ENCODE measurements at regions not wholly inside any gene's neighbourhood (a gene's known extent, or its start where the extent isn't known, plus 50 kb on each side); places are given as distances from the start of the nearest gene placed in this dataset.
"Not testable (repeated sequence)": the region's sequence is repeated elsewhere in the genome, so short reads cannot be mapped to it uniquely, and the experiment has no call there.

- no peak for DNase-seq
Measured at GRCh38 chr13:50464349-50465251, 378.9 kb downstream of the DLEU7 start.

DNA sequence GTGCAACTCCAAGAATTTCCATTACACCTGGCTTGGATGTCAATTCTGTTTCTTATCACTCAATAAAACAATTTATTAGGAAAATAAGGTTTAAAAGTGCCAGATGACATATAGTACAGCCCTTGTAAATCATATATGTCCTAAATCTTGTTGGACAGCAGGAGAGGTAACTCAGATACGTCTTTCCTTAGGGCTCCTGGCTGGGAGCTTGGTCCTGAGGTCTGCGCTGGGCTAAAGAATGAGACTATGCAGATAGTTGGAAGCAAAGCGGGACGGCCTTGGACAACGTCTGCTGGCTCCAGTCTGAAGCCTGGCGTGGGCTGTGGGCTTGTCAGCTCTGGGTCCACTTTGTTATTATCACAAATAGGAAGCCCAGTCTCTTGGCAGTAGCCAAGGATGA lies 377.0 kb downstream of the DLEU7 start:
- DNase-seq: no peak

GRCh38 chr13:50467156-50468110 lies 376.1 kb downstream of the DLEU7 start:
- no peak for DNase-seq

GRCh38 chr13:50468849-50469669 lies 374.4 kb downstream of the DLEU7 start:
- DNase-seq: no peak

DNA sequence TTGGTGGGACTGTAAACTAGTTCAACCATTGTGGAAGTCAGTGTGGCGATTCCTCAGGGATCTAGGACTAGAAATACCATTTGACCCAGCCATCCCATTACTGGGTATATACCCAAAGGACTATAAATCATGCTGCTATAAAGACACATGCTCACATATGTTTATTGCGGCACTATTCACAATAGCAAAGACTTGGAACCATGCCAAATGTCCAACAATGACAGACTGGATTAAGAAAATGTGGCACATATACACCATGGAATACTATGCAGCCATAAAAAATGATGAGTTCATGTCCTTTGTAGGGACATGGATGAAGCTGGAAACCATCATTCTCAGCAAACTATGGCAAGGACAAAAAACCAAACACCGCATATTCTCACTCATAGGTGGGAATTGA lies 370.4 kb downstream of the DLEU7 start:
- not testable (repeated sequence) for DNase-seq

DNA sequence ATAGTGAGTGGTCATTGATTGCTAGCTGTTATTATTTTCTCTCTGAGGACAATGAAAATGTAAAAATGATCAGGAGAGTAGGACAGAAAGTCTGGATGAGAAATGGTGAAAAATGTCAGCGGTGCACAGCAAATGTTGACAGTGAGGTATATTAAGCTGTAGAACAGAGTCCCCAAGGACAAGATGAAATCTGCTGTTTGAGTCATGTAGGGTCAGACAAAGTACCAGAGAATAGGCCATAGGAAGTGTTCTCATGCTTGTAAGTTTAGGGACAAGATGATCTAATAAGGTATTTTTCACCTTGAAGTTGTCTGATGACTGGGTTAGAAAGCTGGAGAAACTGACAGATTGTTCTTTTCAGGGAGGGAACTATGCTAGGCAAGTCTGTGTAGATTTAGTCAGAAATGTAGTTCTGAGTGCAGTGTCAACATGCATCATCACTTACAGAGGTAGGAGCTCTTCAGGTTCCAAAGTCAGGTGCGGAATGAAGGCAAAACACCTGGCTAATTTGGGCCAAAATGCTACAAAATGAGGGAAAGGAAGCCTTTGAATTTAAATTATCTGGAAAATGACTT lies 369.3 kb downstream of the DLEU7 start:
- no peak for DNase-seq

- DNase-seq: no peak
Measured at GRCh38 chr13:50476577-50477285, 366.8 kb downstream of the DLEU7 start.

DNA sequence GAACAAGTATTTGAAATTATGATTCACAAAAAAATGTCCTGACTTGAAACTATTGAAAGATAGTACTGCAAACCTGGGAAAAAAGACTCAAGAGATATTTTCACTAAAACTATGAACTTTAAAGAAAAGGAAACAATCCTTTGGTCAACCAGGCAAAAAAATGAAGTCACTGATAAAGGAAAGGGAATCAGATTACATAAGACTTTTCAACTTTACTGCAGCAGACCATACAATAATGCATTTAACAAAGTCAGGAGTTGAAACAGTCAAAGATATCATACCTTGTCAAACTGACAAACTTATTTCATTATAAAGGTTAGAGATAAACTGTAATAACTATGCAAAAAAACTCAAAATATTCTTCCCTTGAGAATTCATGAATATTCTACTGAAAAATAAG lies 361.6 kb downstream of the DLEU7 start:
- no peak for DNase-seq

DNA sequence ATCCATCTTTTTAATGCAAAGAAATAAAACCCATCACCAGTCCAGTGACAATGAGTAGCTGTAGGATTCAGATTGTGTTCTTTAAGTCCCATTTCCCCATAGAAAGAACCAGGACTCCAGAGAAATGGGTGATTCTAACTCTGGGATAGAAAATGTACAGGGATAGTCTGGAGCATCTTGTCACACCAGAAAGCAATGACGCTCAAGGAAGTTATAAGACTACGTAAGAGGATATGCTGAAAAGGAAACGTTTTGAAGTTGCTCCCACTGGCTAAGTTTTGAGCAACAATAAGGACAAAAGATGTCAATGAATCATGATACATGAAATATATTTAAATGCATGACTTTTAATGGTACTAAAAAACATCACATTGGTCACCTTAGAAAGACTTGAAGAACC lies 360.1 kb downstream of the DLEU7 start:
- no peak for DNase-seq

DNA sequence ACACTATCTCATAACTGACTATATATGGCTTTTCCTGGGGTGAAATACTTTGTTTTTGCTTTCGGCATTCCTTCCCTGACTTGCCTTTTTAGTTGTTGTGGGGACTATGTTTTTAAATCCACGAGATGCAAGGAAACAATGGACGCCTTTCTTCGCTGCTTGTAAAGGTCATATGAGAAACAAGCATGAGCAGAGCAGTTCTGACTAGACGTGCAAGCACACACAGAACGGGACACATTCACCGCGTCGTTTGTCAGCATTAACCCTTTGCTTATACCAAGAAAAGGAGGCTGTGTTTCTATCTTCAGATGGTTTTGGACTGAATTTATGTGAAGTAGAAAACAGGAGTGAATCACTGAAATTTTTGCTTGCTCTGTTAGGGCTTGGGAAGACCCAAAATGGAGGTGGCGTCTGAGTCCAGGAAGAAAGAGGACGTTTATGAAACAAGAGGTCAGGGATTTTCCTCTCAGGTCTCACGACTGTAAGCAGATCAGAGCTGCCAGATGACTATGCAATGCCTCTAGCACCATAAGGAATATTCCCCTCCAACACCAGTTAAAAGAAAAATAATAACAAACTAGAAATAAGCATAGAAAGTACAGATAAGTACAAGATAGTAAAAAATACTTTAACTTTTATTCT lies 358.9 kb downstream of the DLEU7 start:
- DNase-seq: no peak

- no peak for DNase-seq
Measured at GRCh38 chr13:50485979-50486935, 357.2 kb downstream of the DLEU7 start.

DNA sequence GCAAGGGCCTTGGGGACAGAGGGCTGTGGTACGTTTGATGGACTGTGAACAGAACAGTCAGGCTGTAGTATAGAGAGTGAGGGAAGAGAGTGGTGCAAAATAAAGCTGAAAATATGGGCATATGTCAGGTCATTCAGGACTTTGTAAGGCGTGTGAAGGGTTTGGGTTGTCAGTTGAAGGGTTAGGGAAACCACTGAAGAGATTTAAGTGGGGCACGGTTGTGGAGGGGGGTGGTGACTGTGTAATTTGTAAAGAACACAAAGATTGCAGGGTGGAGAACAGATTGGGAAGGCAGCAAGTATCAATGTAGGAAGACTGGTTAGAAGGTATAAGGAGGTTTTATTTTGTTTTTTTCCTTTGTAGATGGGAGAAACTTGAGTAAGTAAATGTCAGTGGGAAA lies 349.8 kb downstream of the DLEU7 start:
- no peak for DNase-seq

GRCh38 chr13:50494138-50494537 lies 349.4 kb downstream of the DLEU7 start:
- DNase-seq: no peak

GRCh38 chr13:50503212-50503611 lies 340.3 kb downstream of the DLEU7 start:
- not testable (repeated sequence) for DNase-seq

GRCh38 chr13:50509167-50509566 lies 334.3 kb downstream of the DLEU7 start:
- no peak for DNase-seq

DNA sequence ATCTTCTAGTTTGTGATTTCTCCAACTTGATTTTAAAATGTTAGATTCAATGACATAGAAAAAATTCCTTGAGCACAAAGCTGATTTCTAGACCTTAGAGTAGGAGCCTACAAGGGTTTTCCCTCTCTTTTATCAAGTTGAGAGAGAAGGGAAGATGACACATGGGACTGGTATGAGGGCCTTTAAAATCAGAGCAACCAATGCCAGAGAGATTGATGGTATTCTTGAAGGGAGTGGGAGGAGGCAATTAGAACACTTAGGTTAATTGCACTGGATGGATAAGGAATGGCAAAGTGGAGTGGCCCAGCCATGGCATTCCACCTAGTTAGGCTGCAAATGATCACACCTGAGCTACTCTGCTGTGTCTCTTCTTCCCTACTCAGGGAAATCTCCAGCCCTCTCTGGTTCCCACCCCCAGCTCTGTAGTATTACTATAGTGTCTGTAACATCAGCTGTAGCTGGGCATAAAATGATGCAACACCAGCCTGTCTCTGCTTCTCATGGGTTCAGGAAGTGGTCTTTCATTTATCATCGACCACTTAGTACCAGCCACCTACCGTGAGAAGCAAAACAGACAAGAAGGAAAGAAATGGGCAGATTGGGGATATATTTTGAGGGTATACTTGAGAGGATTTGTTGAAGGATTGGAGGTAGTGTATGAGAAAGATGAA lies 333.6 kb downstream of the DLEU7 start:
- peak; percentile 16 for DNase-seq

GRCh38 chr13:50510885-50511545 lies 332.5 kb downstream of the DLEU7 start:
- not testable (repeated sequence) for DNase-seq

DNA sequence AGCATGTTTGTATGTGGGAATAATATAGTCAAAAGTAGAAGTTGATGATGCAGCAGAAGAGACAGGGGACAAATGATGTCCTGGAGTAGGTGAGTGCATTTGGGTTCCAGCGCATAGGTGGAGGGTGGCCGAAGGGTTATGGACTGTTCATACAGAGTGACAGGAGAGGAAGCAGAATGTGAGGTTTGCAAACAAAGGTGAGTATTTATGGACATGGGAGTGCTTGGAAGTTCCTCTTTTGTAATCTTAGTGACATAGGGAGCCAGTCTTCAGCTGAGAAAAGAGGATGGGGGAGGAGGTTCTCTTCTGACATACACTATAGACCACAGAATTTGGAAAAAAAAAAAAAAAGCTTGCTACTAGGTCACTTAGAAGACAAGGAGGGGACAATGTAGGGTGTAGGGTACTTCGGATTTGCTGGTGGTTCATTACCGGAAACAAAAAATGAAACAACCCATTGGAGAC lies 331.6 kb downstream of the DLEU7 start:
- no peak for DNase-seq
